H1 (cell line): ENCODE measurements at regions not wholly inside any gene's neighbourhood (a gene's known extent, or its start where the extent isn't known, plus 50 kb on each side); places are given as distances from the start of the nearest gene placed in this dataset.
A peak's percentile ranks its signal among the peaks of the same experiment; 100 is the strongest.

Source experiments
- CTCF ChIA-PET: fragments of 300-600 bp; sonication (Branson Sonifier 250); formaldehyde crosslinking; loops from one replicate; lab custom pipeline; 2021; ENCODE audit not compliant: partially characterized antibody; lab: Charles Lee
- POLR2A ChIA-PET: fragments of 300-600 bp; sonication (Branson Sonifier 250); formaldehyde crosslinking; loops from one replicate; lab custom pipeline; 2021; ENCODE audit warnings: inconsistent platforms; ENCODE audit not compliant: partially characterized antibody; lab: Charles Lee
- DNase-seq, 2 experiments: peaks; one replicate each; pipeline versions ENCODE4 v3.0.0 to v3.0.0-alpha.2; 2010 to 2022; ENCODE audit warnings: low spot score in 2 of 2, low read depth in 1 of 2, mixed read lengths in 1 of 2
- FAIRE-seq: peaks from 2 replicates; lab custom pipeline; 2011; peaks lifted over from hg19 to GRCh38; lab: Jason Lieb, UNC
- H2AFZ ChIP-seq: 2 replicates; pipeline ENCODE4 v1.8.1; 2012; ENCODE audit warnings: low read length, inconsistent platforms
- H2AK5ac ChIP-seq: 2 replicates; pipeline ENCODE4 v1.6.1; 2013; ENCODE audit warnings: low read depth, low read length
- H2BK120ac ChIP-seq: replicated peaks from 2 replicates; pipeline ENCODE3; 2013; ENCODE audit warnings: low read depth, low read length, inconsistent platforms
- H2BK12ac ChIP-seq: 2 replicates; pipeline ENCODE4 v1.6.1; 2013; ENCODE audit warnings: low read depth, low read length
- H2BK15ac ChIP-seq: 2 replicates; pipeline ENCODE4 v1.6.1; 2013; ENCODE audit warnings: low read length
- H2BK20ac ChIP-seq: 2 replicates; pipeline ENCODE4 v1.6.1; 2013; ENCODE audit warnings: low read length
- H2BK5ac ChIP-seq: 2 replicates; pipeline ENCODE4 v1.6.1; 2013; ENCODE audit warnings: low read depth, low read length
- H3K14ac ChIP-seq: 2 replicates; pipeline ENCODE4 v1.6.1; 2013; ENCODE audit warnings: inconsistent platforms; ENCODE audit not compliant: insufficient read length
- H3K18ac ChIP-seq: 2 replicates; pipeline ENCODE4 v1.6.1; 2013; ENCODE audit warnings: low read length; ENCODE audit errors: extremely low read depth
- H3K23ac ChIP-seq: 2 replicates; pipeline ENCODE4 v1.6.1; 2013; ENCODE audit warnings: inconsistent platforms; ENCODE audit not compliant: insufficient read length
- H3K23me2 ChIP-seq: 2 replicates; pipeline ENCODE4 v1.6.1; 2013; ENCODE audit warnings: low read depth, low read length
- H3K27ac ChIP-seq: 2 replicates; pipeline ENCODE4 v1.6.1; 2011; ENCODE audit warnings: low read depth, low read length, inconsistent platforms
- H3K27me3 ChIP-seq, 4 experiments: replicated peaks in 1 of 4; 1 replicate in 1 of 4; 2 replicates in 3 of 4; pipeline versions ENCODE4 v1.6.1 to v1.8.1; 2011 to 2013; ENCODE audit warnings: low read length in 3 of 4, mild to moderate bottlenecking in 3 of 4, inconsistent platforms in 2 of 4, mixed read lengths in 2 of 4, moderate library complexity in 1 of 4; ENCODE audit not compliant: control insufficient read depth in 3 of 4, insufficient read depth in 3 of 4; ENCODE audit errors: extremely low read depth in 1 of 4
- H3K36me3 ChIP-seq, 4 experiments: 2 replicates each; pipeline versions ENCODE4 v1.6.1 to v1.8.1; 2011 to 2013; ENCODE audit warnings: mild to moderate bottlenecking in 4 of 4, low read length in 3 of 4, moderate library complexity in 2 of 4, control low read depth in 1 of 4, inconsistent platforms in 1 of 4; ENCODE audit not compliant: insufficient read depth in 4 of 4, control insufficient read depth in 2 of 4
- H3K4ac ChIP-seq: replicated peaks from 2 replicates; pipeline ENCODE3; 2013; ENCODE audit warnings: low read length, low read depth, mixed read lengths, inconsistent platforms; ENCODE audit not compliant: insufficient read length
- H3K4me1 ChIP-seq, 4 experiments: replicated peaks in 1 of 4; 1 replicate in 1 of 4; 2 replicates in 3 of 4; pipeline versions ENCODE4 v1.6.1 to v1.8.1; 2011 to 2013; ENCODE audit warnings: low read length in 3 of 4, inconsistent platforms in 2 of 4, mixed read lengths in 1 of 4; ENCODE audit not compliant: insufficient read depth in 4 of 4, control insufficient read depth in 3 of 4
- H3K4me2 ChIP-seq, 2 experiments: 2 replicates each; pipeline versions ENCODE4 v1.6.1 to v1.8.1; 2011 to 2013; ENCODE audit warnings: low read depth in 2 of 2, low read length in 2 of 2, control low read depth in 1 of 2, inconsistent platforms in 1 of 2, mild to moderate bottlenecking in 1 of 2; ENCODE audit not compliant: insufficient read depth in 1 of 2
- H3K4me3 ChIP-seq, 4 experiments: fragments of 200-600, 300-600 bp in 1 of 4; sonication (generic), shearing (Covaris generic), sonication (Bioruptor Twin) in 1 of 4; 2 replicates each; pipeline versions ENCODE4 v1.5.1 to v1.8.1; 2011 to 2016; ENCODE audit warnings: low read length in 4 of 4, low read depth in 3 of 4, control low read depth in 2 of 4, inconsistent platforms in 2 of 4, mild to moderate bottlenecking in 2 of 4, mixed read lengths in 1 of 4, moderate library complexity in 1 of 4; ENCODE audit not compliant: insufficient read depth in 2 of 4; ENCODE audit errors: extremely low read depth in 1 of 4
- H3K56ac ChIP-seq: replicated peaks from 2 replicates; pipeline ENCODE3; 2013; ENCODE audit warnings: low read depth, mild to moderate bottlenecking, mixed read lengths, low read length, inconsistent platforms; ENCODE audit not compliant: insufficient read length
- H3K79me1 ChIP-seq: 2 replicates; pipeline ENCODE4 v1.6.1; 2013; ENCODE audit warnings: low read depth, low read length, control low read depth
- H3K79me2 ChIP-seq, 2 experiments: 2 replicates each; pipeline versions ENCODE4 v1.6.1 to v1.8.1; 2012 to 2013; ENCODE audit warnings: low read length in 2 of 2, mild to moderate bottlenecking in 2 of 2, inconsistent platforms in 1 of 2; ENCODE audit not compliant: insufficient read depth in 2 of 2, control insufficient read depth in 1 of 2
- H3K9ac ChIP-seq, 4 experiments: replicated peaks in 1 of 4; 1 replicate in 1 of 4; 2 replicates in 3 of 4; pipeline versions ENCODE4 v1.6.1 to v1.8.1; 2011 to 2013; ENCODE audit warnings: low read depth in 3 of 4, low read length in 3 of 4, control low read depth in 2 of 4, mild to moderate bottlenecking in 2 of 4, moderate library complexity in 2 of 4, inconsistent platforms in 1 of 4; ENCODE audit errors: extremely low read depth in 1 of 4
- H3K9me3 ChIP-seq, 2 experiments: 2 replicates each; pipeline versions ENCODE4 v1.6.1 to v1.8.1; 2012 to 2013; ENCODE audit warnings: mild to moderate bottlenecking in 2 of 2, moderate library complexity in 2 of 2, control low read depth in 1 of 2, inconsistent platforms in 1 of 2, low read depth in 1 of 2, low read length in 1 of 2, mixed read lengths in 1 of 2; ENCODE audit not compliant: insufficient read depth in 2 of 2
- H4K20me1 ChIP-seq, 2 experiments: replicated peaks in 1 of 2; 2 replicates each; pipeline versions ENCODE3 to v1.8.1; 2011 to 2013; ENCODE audit warnings: inconsistent platforms in 2 of 2, low read length in 2 of 2, mild to moderate bottlenecking in 1 of 2; ENCODE audit not compliant: insufficient read depth in 2 of 2, control insufficient read depth in 1 of 2
- H4K5ac ChIP-seq: 2 replicates; pipeline ENCODE4 v1.6.1; 2013; ENCODE audit warnings: low read length, low read depth, mixed read lengths, inconsistent platforms; ENCODE audit not compliant: insufficient read length
- H4K8ac ChIP-seq: 2 replicates; pipeline ENCODE4 v1.8.0; 2013; ENCODE audit warnings: mild to moderate bottlenecking, moderate library complexity, low read length, inconsistent platforms; ENCODE audit not compliant: insufficient read depth; ENCODE audit errors: extremely low read depth
- H4K91ac ChIP-seq: replicated peaks from 2 replicates; pipeline ENCODE3; 2013; ENCODE audit warnings: low read length, mixed read lengths, inconsistent platforms; ENCODE audit not compliant: insufficient read length
- BACH1 ChIP-seq: IDR thresholded peaks from 2 replicates; pipeline ENCODE4 v1.6.1; 2012; ENCODE audit warnings: low read length, improper control_type of control experiment
- CEBPB ChIP-seq: IDR thresholded peaks from 2 replicates; pipeline ENCODE4 v1.6.1; 2012; ENCODE audit warnings: low read depth, low read length
- EGR1 ChIP-seq: IDR thresholded peaks from 2 replicates; pipeline ENCODE4 v1.6.1; 2011; ENCODE audit warnings: low read depth, low read length, borderline replicate concordance
- JUND ChIP-seq: IDR thresholded peaks from 2 replicates; pipeline ENCODE4 v1.6.1; 2011; ENCODE audit warnings: mild to moderate bottlenecking, improper control_type of control experiment, low read length
- KDM5A ChIP-seq: fragments of 200-600 bp; IDR thresholded peaks from 2 replicates; pipeline ENCODE4 v1.7.1; 2012; ENCODE audit warnings: mild to moderate bottlenecking, low read length, inconsistent platforms, mixed read lengths
- NANOG ChIP-seq: IDR thresholded peaks from 2 replicates; pipeline ENCODE4 v1.6.1; 2011; ENCODE audit warnings: low read length, low read depth, mild to moderate bottlenecking, inconsistent platforms; ENCODE audit not compliant: insufficient read depth, poor library complexity, severe bottlenecking
- POLR2AphosphoS5 ChIP-seq: IDR thresholded peaks from 2 replicates; pipeline ENCODE4 v1.6.1; 2011; ENCODE audit warnings: low read depth, low read length
- RAD21 ChIP-seq, 2 experiments: IDR thresholded peaks in 1 of 2; conservative IDR thresholded peaks in 1 of 2; 2 replicates each; pipeline ENCODE4 v1.6.1; 2011; ENCODE audit warnings: low read depth in 2 of 2, low read length in 2 of 2, improper control_type of control experiment in 1 of 2, inconsistent platforms in 1 of 2, mild to moderate bottlenecking in 1 of 2, moderate library complexity in 1 of 2
- RXRA ChIP-seq: IDR thresholded peaks from 2 replicates; pipeline ENCODE4 v1.6.1; 2011; ENCODE audit warnings: low read depth, mild to moderate bottlenecking, low read length, moderate library complexity; ENCODE audit not compliant: insufficient read depth
- SAP30 ChIP-seq: fragments of 300-600 bp; sonication (generic); IDR thresholded peaks from 2 replicates; pipeline ENCODE4 v1.7.1; 2012; ENCODE audit warnings: low read length, moderate library complexity, mild to moderate bottlenecking, inconsistent platforms; ENCODE audit not compliant: insufficient read depth, insufficient replicate concordance
- WGBS, 2 experiments: shearing (Covaris generic) in 1 of 2; methylation state at CpG; one replicate each; pipeline versions ENCODE4 v1.1.6 to v1.1.7; 2013 to 2015; ENCODE audit warnings: low lambda C conversion rate in 2 of 2, mixed read lengths in 2 of 2, inconsistent platforms in 1 of 2, low coverage in 1 of 2, missing lambda C conversion rate in 1 of 2; ENCODE audit not compliant: insufficient replicate concordance in 2 of 2, insufficient coverage in 1 of 2, insufficient read length in 1 of 2; ENCODE audit errors: extremely low coverage in 1 of 2, missing lambda C conversion rate in 1 of 2; 5-methylcytosine and 5-hydroxymethylcytosine counted together
- TF ChIP-seq, protein P1 (sequence below), 3 experiments: IDR thresholded peaks; 1 replicate in 2 of 3; 2 replicates in 1 of 3; pipeline versions ENCODE4 v1.5.1 to v1.6.1; 2011; ENCODE audit warnings: low read length in 3 of 3, mild to moderate bottlenecking in 3 of 3, inconsistent platforms in 2 of 3, low read depth in 1 of 3, moderate library complexity in 1 of 3; ENCODE audit not compliant: insufficient read depth in 1 of 3; ENCODE audit errors: control extremely low read depth in 1 of 3

DNA sequence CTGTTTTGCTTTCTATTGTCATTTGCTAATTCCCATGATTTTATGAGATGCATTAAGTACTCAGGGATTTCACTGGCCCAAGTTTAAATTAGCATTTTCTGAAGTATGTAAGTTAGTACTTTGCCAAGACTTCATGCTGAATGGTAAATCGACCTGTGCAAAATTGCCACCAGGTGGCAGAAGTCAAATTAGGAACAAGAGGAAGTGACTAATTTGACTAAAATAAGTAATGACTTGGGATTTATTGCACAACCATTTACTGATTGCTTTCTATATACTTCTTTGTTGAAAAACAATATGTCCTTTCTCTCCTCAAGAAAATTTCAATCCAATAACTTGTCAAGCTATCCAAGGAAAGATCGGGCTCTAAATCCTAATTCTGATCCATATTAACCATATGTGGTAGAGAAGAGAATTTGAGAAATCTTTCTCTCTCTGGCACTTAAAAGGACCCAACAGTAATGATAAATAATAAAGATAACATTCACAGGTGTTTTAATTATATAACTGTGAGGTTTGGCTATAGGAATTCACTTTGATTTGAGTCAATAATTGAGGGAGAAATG is 253.7 kb upstream of the CHORDC1 start:
- Histone ChIP-seq H2BK120ac (no peak overlapping the region), H3K27ac (no peak overlapping the region), H3K18ac (no peak overlapping the region), H3K79me2 (no peaks in the 10 kb centered on the region), H2AK5ac (no peak overlapping the region), H2BK15ac (no peak overlapping the region), H3K14ac (no peak overlapping the region), H3K9ac (no peak overlapping the region), H3K27me3 (no peaks in the 10 kb centered on the region), H3K4me1 (peaks cover 0 to 3% (median 0%) of the 10 kb centered on the region in 4 experiments; a peak in 1 of 7 replicates), H4K20me1 (no peaks in the 10 kb centered on the region), H4K5ac (no peak overlapping the region), H3K9me3 (no peaks in the 10 kb centered on the region), H2BK20ac (no peak overlapping the region), H3K56ac (no peak overlapping the region), H2AFZ (no peak overlapping the region), H2BK5ac (no peak overlapping the region), H3K23me2 (no peaks in the 10 kb centered on the region), H3K4me2 (no peak overlapping the region), H3K4me3 (no peak overlapping the region), H3K36me3 (no peaks in the 10 kb centered on the region), H4K91ac (no peak overlapping the region), H3K4ac (no peak overlapping the region), H3K79me1 (no peaks in the 10 kb centered on the region), H2BK12ac (no peak overlapping the region), H3K23ac (no peak overlapping the region), H4K8ac (no peak overlapping the region)
- FAIRE-seq (peak; percentile 81), DNase-seq (peak in 1 of 2 experiments; percentile 38)
- WGBS, 2 experiments = 56% methylated on average over 2 of the region's 2 CpGs; no CpG with 5 or more reads in 1 of the 2 experiments
- POLR2A ChIA-PET = interaction anchor here (0.5 kb wide), 1 partner anchor 1182 kb away, joined by 3 read pairs; no protein-coding TSS in a partner anchor
- CTCF ChIA-PET = interaction anchor here (0.6 to 3.1 kb wide), 16 partner anchors 8 to 886 kb away, joined by 3 to 8 read pairs (median 3); no protein-coding TSS in a partner anchor
- TF ChIP-seq JUND (no peak), EGR1 (no peak), POLR2AphosphoS5 (no peak), SAP30 (no peak), BACH1 (no peak), KDM5A (no peak), RXRA (no peak), NANOG (no peak), CEBPB (peak; percentile 84), RAD21 (IDR thresholded peaks at IDR 0.05 in 1 of 2, conservative IDR thresholded peaks at IDR 0.05 in 1 of 2; ENCODE audit: low read depth in 2 of 2, low read length in 2 of 2) (peak; percentile 64 to 71)
- TF ChIP-seq, protein P1, sequence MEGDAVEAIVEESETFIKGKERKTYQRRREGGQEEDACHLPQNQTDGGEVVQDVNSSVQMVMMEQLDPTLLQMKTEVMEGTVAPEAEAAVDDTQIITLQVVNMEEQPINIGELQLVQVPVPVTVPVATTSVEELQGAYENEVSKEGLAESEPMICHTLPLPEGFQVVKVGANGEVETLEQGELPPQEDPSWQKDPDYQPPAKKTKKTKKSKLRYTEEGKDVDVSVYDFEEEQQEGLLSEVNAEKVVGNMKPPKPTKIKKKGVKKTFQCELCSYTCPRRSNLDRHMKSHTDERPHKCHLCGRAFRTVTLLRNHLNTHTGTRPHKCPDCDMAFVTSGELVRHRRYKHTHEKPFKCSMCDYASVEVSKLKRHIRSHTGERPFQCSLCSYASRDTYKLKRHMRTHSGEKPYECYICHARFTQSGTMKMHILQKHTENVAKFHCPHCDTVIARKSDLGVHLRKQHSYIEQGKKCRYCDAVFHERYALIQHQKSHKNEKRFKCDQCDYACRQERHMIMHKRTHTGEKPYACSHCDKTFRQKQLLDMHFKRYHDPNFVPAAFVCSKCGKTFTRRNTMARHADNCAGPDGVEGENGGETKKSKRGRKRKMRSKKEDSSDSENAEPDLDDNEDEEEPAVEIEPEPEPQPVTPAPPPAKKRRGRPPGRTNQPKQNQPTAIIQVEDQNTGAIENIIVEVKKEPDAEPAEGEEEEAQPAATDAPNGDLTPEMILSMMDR (IDR thresholded peaks at IDR 0.05; ENCODE audit: control extremely low read depth in 1 of 3, insufficient read depth in 1 of 3, low read depth in 1 of 3, low read length in 3 of 3) = peak in 2 of 3 experiments; percentile 45 to 52; a peak in 3 of 4 replicates
